NCI-H1417 treated with DMSO at 0.1 percent for 48 hours (cell line): ENCODE measurements at regions not wholly inside any gene's neighbourhood (a gene's known extent, or its start where the extent isn't known, plus 50 kb on each side); places are given as distances from the start of the nearest gene placed in this dataset.
A peak's percentile ranks its signal among the peaks of the same experiment; 100 is the strongest.
"Not testable (repeated sequence)": the region's sequence is repeated elsewhere in the genome, so short reads cannot be mapped to it uniquely, and the experiment has no call there.

ENCODE experiments used
- DNase-seq: peaks from one replicate; lab custom pipeline; 2025; lab: John Stamatoyannopoulos, UW

- DNase-seq, result no peak
Observed at GRCh38 chrX:95218976-95219375, 1465.7 kb upstream of the DIAPH2 start.

- DNase-seq, result no peak
Observed at GRCh38 chrX:95248386-95248785, 1436.3 kb upstream of the DIAPH2 start.

GRCh38 chrX:95290455-95290854, 1394.2 kb upstream of the DIAPH2 start:
- no peak for DNase-seq

GRCh38 chrX:95291561-95291960, 1393.1 kb upstream of the DIAPH2 start:
- DNase-seq, result no peak

- no peak for DNase-seq
Observed at GRCh38 chrX:95318882-95319281, 1365.8 kb upstream of the DIAPH2 start.

- no peak for DNase-seq
Observed at GRCh38 chrX:95325185-95325584, 1359.5 kb upstream of the DIAPH2 start.

- DNase-seq, result no peak
Observed at GRCh38 chrX:95330292-95330691, 1354.3 kb upstream of the DIAPH2 start.

GRCh38 chrX:95332530-95332929, 1352.1 kb upstream of the DIAPH2 start:
- no peak for DNase-seq

GRCh38 chrX:95346856-95347255, 1337.8 kb upstream of the DIAPH2 start:
- no peak for DNase-seq

- DNase-seq, result no peak
Observed at GRCh38 chrX:95350774-95351488, 1333.7 kb upstream of the DIAPH2 start.

- no peak for DNase-seq
Observed at GRCh38 chrX:95367286-95367685, 1317.4 kb upstream of the DIAPH2 start.

- no peak for DNase-seq
Observed at GRCh38 chrX:95382799-95383198, 1301.8 kb upstream of the DIAPH2 start.

GRCh38 chrX:95383778-95384177, 1300.9 kb upstream of the DIAPH2 start:
- peak; percentile 50 for DNase-seq

- DNase-seq, result no peak
Observed at GRCh38 chrX:95427389-95427788, 1257.3 kb upstream of the DIAPH2 start.

GRCh38 chrX:95435198-95435597, 1249.4 kb upstream of the DIAPH2 start:
- no peak for DNase-seq

- DNase-seq, result no peak
Observed at GRCh38 chrX:95441836-95442235, 1242.8 kb upstream of the DIAPH2 start.

- DNase-seq, result no peak
Observed at GRCh38 chrX:95484781-95485180, 1199.9 kb upstream of the DIAPH2 start.

GRCh38 chrX:95505721-95506120, 1178.9 kb upstream of the DIAPH2 start:
- no peak for DNase-seq

- DNase-seq, result no peak
Observed at GRCh38 chrX:95509474-95509873, 1175.2 kb upstream of the DIAPH2 start.

- DNase-seq, result not testable (repeated sequence)
Observed at GRCh38 chrX:95524018-95524417, 1160.6 kb upstream of the DIAPH2 start.

GRCh38 chrX:95536111-95536510, 1148.5 kb upstream of the DIAPH2 start:
- no peak for DNase-seq

- DNase-seq, result no peak
Observed at GRCh38 chrX:95536661-95537060, 1148.0 kb upstream of the DIAPH2 start.

- no peak for DNase-seq
Observed at GRCh38 chrX:95539041-95539440, 1145.6 kb upstream of the DIAPH2 start.

- not testable (repeated sequence) for DNase-seq
Observed at GRCh38 chrX:95549552-95549951, 1135.1 kb upstream of the DIAPH2 start.
